GM23248 (cell line): ENCODE measurements at regions not wholly inside any gene's neighbourhood (a gene's known extent, or its start where the extent isn't known, plus 50 kb on each side); places are given as distances from the start of the nearest gene placed in this dataset.

Experiments used
- EZH2 ChIP-seq: fragments of 200-600 bp; sonication (generic); IDR thresholded peaks from 2 replicates; pipeline ENCODE4 v1.6.1; 2018; ENCODE audit warnings: antibody characterized with exemption, mild to moderate bottlenecking; ENCODE audit not compliant: insufficient read depth, poor library complexity, severe bottlenecking
- EZH2phosphoT487 ChIP-seq: fragments of 200-600 bp; sonication (generic); IDR thresholded peaks from 2 replicates; pipeline ENCODE4 v1.6.1; 2018; ENCODE audit warnings: antibody characterized with exemption, moderate library complexity, mild to moderate bottlenecking, low read depth; ENCODE audit not compliant: insufficient read depth

- TF ChIP-seq EZH2phosphoT487 (no peak), EZH2 (no peak)
These were observed 368.0 kb downstream of the IRX1 start for GRCh38 chr5:3963652-3964051.
